K562 (cell line): ENCODE measurements at regions not wholly inside any gene's neighbourhood (a gene's known extent, or its start where the extent isn't known, plus 50 kb on each side); places are given as distances from the start of the nearest gene placed in this dataset.

Experiments used
- ATAC-seq: fragments of 200-7000 bp; cut with Tn5 transposase; 3 replicates; pipeline ENCODE4 v1.9.1; 2020; ENCODE audit warnings: moderate library complexity
- BruUV-seq: library from RNA; stranded (reverse); fragments of 400-500 nt; replicated peaks from 2 replicates; lab custom pipeline; 2021; lab: Mats Ljungman, UMichigan
- CTCF ChIA-PET: fragments of 300-600 bp; formaldehyde crosslinking; extraction: SDS; loops from one replicate; lab custom pipeline; 2021; ENCODE audit warnings: low intra/inter-chr PET ratio; lab: Yijun Ruan, JAX
- POLR2A ChIA-PET: fragments of 300-600, 350-650 bp; sonication (Branson Sonifier 250); formaldehyde crosslinking; extraction: SDS; loops from one replicate; lab custom pipeline; 2021; ENCODE audit warnings: antibody characterized with exemption, inconsistent platforms; lab: Yijun Ruan, JAX
- DNase-seq, 4 experiments: peaks; one replicate each; pipeline versions ENCODE4 v3.0.0 to v3.0.0-alpha.2; 2011 to 2018; ENCODE audit warnings: low spot score in 3 of 4, mixed read lengths in 3 of 4; ENCODE audit errors: extremely low read depth in 1 of 4
- FAIRE-seq: peaks from 2 replicates; lab custom pipeline; 2011; peaks lifted over from hg19 to GRCh38; lab: Jason Lieb, UNC
- H2AFZ ChIP-seq: 2 replicates; pipeline ENCODE4 v1.6.0; 2011; ENCODE audit warnings: low read depth, low read length, control low read depth, inconsistent platforms
- H3K27ac ChIP-seq: fragments of 200-600 bp; 3 replicates; pipeline ENCODE4 v1.8.0; 2011; ENCODE audit warnings: low read depth, mild to moderate bottlenecking, control low read depth, inconsistent platforms, low read length, moderate library complexity, mixed read lengths; ENCODE audit errors: extremely low read depth
- H3K27me3 ChIP-seq, 2 experiments: fragments of 300-600 bp in 1 of 2; 2 replicates in 1 of 2; 3 replicates in 1 of 2; pipeline versions ENCODE4 v1.6.0 to v1.8.0; 2011; ENCODE audit warnings: inconsistent platforms in 2 of 2, low read length in 2 of 2, mild to moderate bottlenecking in 1 of 2, mixed read lengths in 1 of 2, moderate library complexity in 1 of 2; ENCODE audit not compliant: control insufficient read depth in 2 of 2, insufficient read depth in 2 of 2
- H3K36me3 ChIP-seq: fragments of 300-600 bp; 3 replicates; pipeline ENCODE4 v1.8.0; 2011; ENCODE audit warnings: mild to moderate bottlenecking, low read length, inconsistent platforms; ENCODE audit not compliant: control insufficient read depth, insufficient read depth
- H3K4me1 ChIP-seq, 2 experiments: fragments of 200-600 bp in 1 of 2; replicated peaks in 1 of 2; 2 replicates in 1 of 2; 3 replicates in 1 of 2; pipeline versions ENCODE4 v1.5.1 to v1.8.0; 2011; ENCODE audit warnings: inconsistent platforms in 2 of 2, low read length in 2 of 2, mild to moderate bottlenecking in 1 of 2, mixed read lengths in 1 of 2, moderate library complexity in 1 of 2; ENCODE audit not compliant: control insufficient read depth in 2 of 2, insufficient read depth in 2 of 2
- H3K4me2 ChIP-seq: 2 replicates; pipeline ENCODE4 v1.6.1; 2011; ENCODE audit warnings: low read length, control low read depth, inconsistent platforms, mixed read lengths; ENCODE audit not compliant: insufficient read depth
- H3K4me3 ChIP-seq: fragments of 200-600 bp; sonication (generic), shearing (Covaris generic); 2 replicates; pipeline ENCODE4 v1.5.1; 2016; ENCODE audit warnings: control low read depth, inconsistent platforms
- H3K79me2 ChIP-seq: fragments of 200-600 bp; 3 replicates; pipeline ENCODE4 v1.8.0; 2011; ENCODE audit warnings: low read length, inconsistent platforms; ENCODE audit not compliant: control insufficient read depth, insufficient read depth
- H3K9ac ChIP-seq, 2 experiments: 2 replicates each; pipeline versions ENCODE4 v1.6.0 to v1.6.1; 2011; ENCODE audit warnings: low read depth in 2 of 2, low read length in 2 of 2, control low read depth in 1 of 2, inconsistent platforms in 1 of 2, mild to moderate bottlenecking in 1 of 2, mixed read lengths in 1 of 2; ENCODE audit not compliant: insufficient read depth in 1 of 2
- H3K9me1 ChIP-seq: one replicate; pipeline ENCODE4 v1.6.0; 2011; ENCODE audit warnings: inconsistent platforms, mild to moderate bottlenecking, low read length, moderate library complexity; ENCODE audit not compliant: control insufficient read depth, insufficient read depth
- H3K9me3 ChIP-seq: replicated peaks from 2 replicates; pipeline ENCODE4 v1.5.1; 2011; ENCODE audit warnings: low read depth, low read length, inconsistent platforms; ENCODE audit not compliant: control insufficient read depth, insufficient read depth
- H4K20me1 ChIP-seq: replicated peaks from 2 replicates; pipeline ENCODE4 v1.6.1; 2011; ENCODE audit warnings: low read length, inconsistent platforms, mixed read lengths; ENCODE audit not compliant: control insufficient read depth, insufficient read depth
- ATF7 ChIP-seq: fragments of 450-650 bp; IDR thresholded peaks from 2 replicates; pipeline ENCODE4 v1.7.1; 2014; ENCODE audit warnings: mild to moderate bottlenecking, moderate library complexity
- CXXC5 ChIP-seq: fragments of 250-450 bp; sonication (Bioruptor Pico); IDR thresholded peaks from 2 replicates; pipeline ENCODE4 v1.8.0; 2022; ENCODE audit warnings: inconsistent platforms, mild to moderate bottlenecking, moderate library complexity
- DNMT1 ChIP-seq: fragments of 450-650 bp; IDR thresholded peaks from 2 replicates; pipeline ENCODE4 v1.6.1; 2016; ENCODE audit warnings: antibody characterized with exemption, mild to moderate bottlenecking
- ESRRB ChIP-seq: fragments of 250-450 bp; sonication (Bioruptor Pico); IDR thresholded peaks from 2 replicates; pipeline ENCODE4 v1.5.0; 2020; ENCODE audit warnings: mild to moderate bottlenecking, moderate library complexity, borderline replicate concordance
- FOXK1 ChIP-seq: sonication (generic); formaldehyde crosslinking; IDR thresholded peaks from 2 replicates; pipeline ENCODE4 v1.8.0; 2022; ENCODE audit warnings: missing genetic modification reagents, mild to moderate bottlenecking, borderline replicate concordance
- LEF1 ChIP-seq: fragments of 450-650 bp; IDR thresholded peaks from 2 replicates; pipeline ENCODE4 v1.6.1; 2016; ENCODE audit warnings: mild to moderate bottlenecking
- OTX1 ChIP-seq: fragments of 450-650 bp; formaldehyde crosslinking; IDR thresholded peaks from 2 replicates; pipeline ENCODE4 v1.4.0; 2022; ENCODE audit warnings: mild to moderate bottlenecking
- PCBP2 ChIP-seq: fragments of 200-400 bp; formaldehyde crosslinking; IDR thresholded peaks from 2 replicates; pipeline ENCODE4 v1.6.1; 2018; ENCODE audit warnings: low read length, low read depth, mild to moderate bottlenecking, moderate library complexity; ENCODE audit not compliant: poor library complexity, severe bottlenecking
- PTBP1 ChIP-seq: fragments of 200-400 bp; formaldehyde crosslinking; IDR thresholded peaks from 2 replicates; pipeline ENCODE4 v1.6.1; 2017; ENCODE audit warnings: low read depth, low read length
- PTRF ChIP-seq: fragments of 450-650 bp; IDR thresholded peaks from 2 replicates; pipeline ENCODE4 v1.6.1; 2016; ENCODE audit warnings: mild to moderate bottlenecking, missing genetic modification characterization, missing compliant biosample characterization
- RBFOX2 ChIP-seq: fragments of 200-400 bp; formaldehyde crosslinking; IDR thresholded peaks from 2 replicates; pipeline ENCODE4 v1.6.1; 2017; ENCODE audit warnings: low read depth, mild to moderate bottlenecking, low read length, moderate library complexity
- RFX5 ChIP-seq: IDR thresholded peaks from 2 replicates; pipeline ENCODE4 v1.6.1; 2011; ENCODE audit warnings: low read depth, mild to moderate bottlenecking, improper control_type of control experiment, low read length
- SIX5 ChIP-seq, 2 experiments: IDR thresholded peaks; 2 replicates each; pipeline ENCODE4 v1.6.1; 2011; ENCODE audit warnings: low read length in 2 of 2, borderline replicate concordance in 1 of 2, low read depth in 1 of 2, mild to moderate bottlenecking in 1 of 2, moderate library complexity in 1 of 2; ENCODE audit not compliant: insufficient read depth in 1 of 2
- TRIM28 ChIP-seq: fragments of 450-650 bp; IDR thresholded peaks from 2 replicates; pipeline ENCODE4 v1.6.1; 2017
- ZBTB17 ChIP-seq: fragments of 450-650 bp; formaldehyde crosslinking; IDR thresholded peaks from 2 replicates; pipeline ENCODE4 v1.4.0; 2020; ENCODE audit warnings: mild to moderate bottlenecking
- ZFP1 ChIP-seq: fragments of 450-650 bp; formaldehyde crosslinking; IDR thresholded peaks from 2 replicates; pipeline ENCODE4 v1.4.0; 2020; ENCODE audit warnings: mild to moderate bottlenecking, mixed read lengths
- ZNF77 ChIP-seq: fragments of 250-450 bp; sonication (Bioruptor Pico); IDR thresholded peaks from 2 replicates; pipeline ENCODE4 v1.5.0; 2020
- WGBS: fragments of 100-300 bp; shearing (Covaris generic); methylation state at CpG from one replicate; pipeline ENCODE4 v1.1.6; 2016; ENCODE audit warnings: low coverage, mixed read lengths; ENCODE audit not compliant: insufficient coverage; ENCODE audit errors: missing lambda C conversion rate; 5-methylcytosine and 5-hydroxymethylcytosine counted together
- in situ Hi-C: fragments of 300-500 bp; cut with MboI; formaldehyde crosslinking; loops from 4 replicates; pipeline ENCODE4 v1.15.0; 2018; ENCODE audit warnings: inconsistent platforms, mixed read lengths
- intact Hi-C: fragments of 100-400 bp; cut with micrococcal nuclease; formaldehyde crosslinking; loops from 2 replicates; pipeline ENCODE4 v1.14.2; 2022
- TF ChIP-seq, protein P1 (sequence below), 2 experiments: fragments of 150-350 bp in 1 of 2; IDR thresholded peaks; 2 replicates each; pipeline ENCODE4 v1.6.1; 2012 to 2016; ENCODE audit warnings: low read depth in 2 of 2, low read length in 2 of 2, mild to moderate bottlenecking in 1 of 2, moderate library complexity in 1 of 2
- TF ChIP-seq, protein P2 (sequence below): sonication (generic); IDR thresholded peaks from 2 replicates; pipeline ENCODE4 v1.6.1; 2016

DNA sequence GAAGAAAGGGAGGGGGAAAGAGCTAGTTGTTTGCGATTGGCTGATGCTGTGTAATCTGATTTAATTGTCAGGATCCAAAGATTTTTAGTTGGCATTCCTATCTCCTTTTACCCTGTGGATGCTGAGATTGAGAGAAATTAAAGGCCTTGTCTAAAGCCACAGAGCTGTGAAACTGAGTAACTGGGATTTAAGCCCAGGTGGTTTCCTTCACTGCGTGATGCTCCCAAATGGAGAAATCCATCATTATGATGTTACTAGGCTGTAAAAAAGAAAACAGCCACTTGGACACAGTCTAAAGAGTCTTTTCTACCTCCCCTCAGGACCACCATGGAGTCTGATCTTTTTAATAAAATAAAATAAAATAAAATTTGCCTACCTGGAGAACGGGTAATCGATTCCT lies 883.0 kb upstream of the NR2F2 start (continued):
- TF ChIP-seq ZBTB17 (CRISPR knock-in tag) (no peak), FOXK1 (CRISPR knock-in tag) (no peak), RFX5 (no peak), CXXC5 (no peak), ZNF77 (CRISPR knock-in tag) (no peak), ATF7 (no peak), DNMT1 (no peak), PTBP1 (no peak), ESRRB (CRISPR knock-in tag) (no peak), LEF1 (no peak), TRIM28 (no peak), OTX1 (CRISPR knock-in tag) (no peak)

DNA sequence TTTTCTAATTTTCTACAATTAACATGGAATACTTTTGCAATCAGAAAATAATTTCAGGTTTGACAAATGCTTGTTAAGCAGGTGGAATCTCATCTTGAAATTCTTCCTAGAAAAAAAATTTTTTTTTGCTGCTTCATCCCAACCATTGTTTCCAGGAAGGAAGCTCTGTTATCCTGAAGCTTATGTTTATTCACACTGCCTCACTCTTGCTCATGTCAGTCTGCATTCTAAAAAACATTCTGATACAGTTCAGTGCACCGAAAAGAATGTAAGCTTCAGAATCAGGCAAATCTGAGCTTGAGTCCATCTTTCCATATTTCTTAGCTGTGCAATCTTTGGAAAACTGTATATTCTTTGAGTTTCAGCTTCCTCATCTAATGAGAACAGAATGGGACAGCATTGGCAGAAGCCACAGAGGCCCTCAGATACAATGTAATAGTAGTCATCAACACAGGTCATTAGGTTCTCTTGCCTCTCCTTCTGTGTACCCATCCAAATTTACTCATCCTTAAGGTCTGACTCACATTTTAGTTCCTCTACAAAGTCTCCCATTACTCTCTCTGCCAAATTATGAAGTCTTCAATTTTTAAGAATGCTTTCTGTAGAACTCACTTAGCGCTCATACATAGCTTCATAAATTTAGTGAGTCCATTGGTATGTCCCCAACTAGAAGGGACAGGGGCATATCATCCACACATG lies 881.8 kb upstream of the NR2F2 start:
- 7% methylated on average over 2 of the region's 2 CpGs for WGBS
- no peak overlapping the region for H2AFZ ChIP-seq
- ATAC-seq (no peak), FAIRE-seq (no peak), DNase-seq (no peak)
- in situ Hi-C loops: no loop called here
- H3K4me1 ChIP-seq: no peaks in the 10 kb centered on the region
- H3K4me3 ChIP-seq: no peak overlapping the region
- H3K27me3 ChIP-seq: peaks cover 0 to 4% of the 10 kb centered on the region in 2 experiments; a peak in 2 of 5 replicates
- no peaks in the 10 kb centered on the region for H3K9me1 ChIP-seq
- H4K20me1 ChIP-seq: no peaks in the 10 kb centered on the region
- H3K36me3 ChIP-seq: no peaks in the 10 kb centered on the region
- intact Hi-C loops: no loop called here
- no peaks in the 10 kb centered on the region for H3K9me3 ChIP-seq
- H3K27ac ChIP-seq: no peak overlapping the region
- no peaks in the 10 kb centered on the region for H3K79me2 ChIP-seq
- H3K9ac ChIP-seq: no peak overlapping the region
- ChIA-PET CTCF (no interaction called here), POLR2A (interaction anchor here (1.0 kb wide), 1 partner anchor 21 kb away, joined by 3 read pairs; no protein-coding TSS in a partner anchor)
- no peak overlapping the region for H3K4me2 ChIP-seq
- no TSS peak for BruUV-seq
- no peak for TF ChIP-seq ZFP1 (CRISPR knock-in tag)
- no peak for TF ChIP-seq PTRF (tag)
- TF ChIP-seq RBFOX2: no peak
- TF ChIP-seq PCBP2: no peak
- TF ChIP-seq, protein P1, sequence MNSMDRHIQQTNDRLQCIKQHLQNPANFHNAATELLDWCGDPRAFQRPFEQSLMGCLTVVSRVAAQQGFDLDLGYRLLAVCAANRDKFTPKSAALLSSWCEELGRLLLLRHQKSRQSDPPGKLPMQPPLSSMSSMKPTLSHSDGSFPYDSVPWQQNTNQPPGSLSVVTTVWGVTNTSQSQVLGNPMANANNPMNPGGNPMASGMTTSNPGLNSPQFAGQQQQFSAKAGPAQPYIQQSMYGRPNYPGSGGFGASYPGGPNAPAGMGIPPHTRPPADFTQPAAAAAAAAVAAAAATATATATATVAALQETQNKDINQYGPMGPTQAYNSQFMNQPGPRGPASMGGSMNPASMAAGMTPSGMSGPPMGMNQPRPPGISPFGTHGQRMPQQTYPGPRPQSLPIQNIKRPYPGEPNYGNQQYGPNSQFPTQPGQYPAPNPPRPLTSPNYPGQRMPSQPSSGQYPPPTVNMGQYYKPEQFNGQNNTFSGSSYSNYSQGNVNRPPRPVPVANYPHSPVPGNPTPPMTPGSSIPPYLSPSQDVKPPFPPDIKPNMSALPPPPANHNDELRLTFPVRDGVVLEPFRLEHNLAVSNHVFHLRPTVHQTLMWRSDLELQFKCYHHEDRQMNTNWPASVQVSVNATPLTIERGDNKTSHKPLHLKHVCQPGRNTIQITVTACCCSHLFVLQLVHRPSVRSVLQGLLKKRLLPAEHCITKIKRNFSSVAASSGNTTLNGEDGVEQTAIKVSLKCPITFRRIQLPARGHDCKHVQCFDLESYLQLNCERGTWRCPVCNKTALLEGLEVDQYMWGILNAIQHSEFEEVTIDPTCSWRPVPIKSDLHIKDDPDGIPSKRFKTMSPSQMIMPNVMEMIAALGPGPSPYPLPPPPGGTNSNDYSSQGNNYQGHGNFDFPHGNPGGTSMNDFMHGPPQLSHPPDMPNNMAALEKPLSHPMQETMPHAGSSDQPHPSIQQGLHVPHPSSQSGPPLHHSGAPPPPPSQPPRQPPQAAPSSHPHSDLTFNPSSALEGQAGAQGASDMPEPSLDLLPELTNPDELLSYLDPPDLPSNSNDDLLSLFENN (IDR thresholded peaks at IDR 0.05; ENCODE audit: low read depth in 2 of 2, low read length in 2 of 2): no peak
- TF ChIP-seq, protein P2, sequence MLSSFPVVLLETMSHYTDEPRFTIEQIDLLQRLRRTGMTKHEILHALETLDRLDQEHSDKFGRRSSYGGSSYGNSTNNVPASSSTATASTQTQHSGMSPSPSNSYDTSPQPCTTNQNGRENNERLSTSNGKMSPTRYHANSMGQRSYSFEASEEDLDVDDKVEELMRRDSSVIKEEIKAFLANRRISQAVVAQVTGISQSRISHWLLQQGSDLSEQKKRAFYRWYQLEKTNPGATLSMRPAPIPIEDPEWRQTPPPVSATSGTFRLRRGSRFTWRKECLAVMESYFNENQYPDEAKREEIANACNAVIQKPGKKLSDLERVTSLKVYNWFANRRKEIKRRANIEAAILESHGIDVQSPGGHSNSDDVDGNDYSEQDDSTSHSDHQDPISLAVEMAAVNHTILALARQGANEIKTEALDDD: no peak
- no peak for TF ChIP-seq SIX5 (IDR thresholded peaks at IDR 0.05; ENCODE audit: borderline replicate concordance in 1 of 2, insufficient read depth in 1 of 2, low read depth in 1 of 2, low read length in 2 of 2)
